DND-41 (cell line): ENCODE measurements at regions not wholly inside any gene's neighbourhood (a gene's known extent, or its start where the extent isn't known, plus 50 kb on each side); places are given as distances from the start of the nearest gene placed in this dataset.
"Not testable (repeated sequence)": the region's sequence is repeated elsewhere in the genome, so short reads cannot be mapped to it uniquely, and the experiment has no call there.

ENCODE experiments used
- ATAC-seq: fragments of 200-7000 bp; cut with Tn5 transposase; 3 replicates; pipeline ENCODE4 v1.9.1; 2021; ENCODE audit warnings: low read depth; ENCODE audit not compliant: insufficient read depth
- DNase-seq: peaks from one replicate; pipeline ENCODE4 v3.0.0-alpha.2; 2020
- H2AFZ ChIP-seq: 2 replicates; pipeline ENCODE4 v1.6.0; 2012; ENCODE audit warnings: low read depth, low read length
- H3K27ac ChIP-seq: 2 replicates; pipeline ENCODE4 v1.5.1; 2012; ENCODE audit warnings: low read length, inconsistent platforms
- H3K27me3 ChIP-seq: fragments of 200-600 bp; sonication (generic); 2 replicates; pipeline ENCODE4 v1.6.0; 2012; ENCODE audit warnings: low read length, mild to moderate bottlenecking, inconsistent platforms; ENCODE audit not compliant: insufficient read depth, poor library complexity
- H3K36me3 ChIP-seq: 2 replicates; pipeline ENCODE4 v1.5.1; 2012; ENCODE audit warnings: low read length, inconsistent platforms; ENCODE audit not compliant: insufficient read depth
- H3K4me1 ChIP-seq: 2 replicates; pipeline ENCODE4 v1.5.1; 2012; ENCODE audit warnings: mild to moderate bottlenecking, low read length; ENCODE audit not compliant: insufficient read depth
- H3K4me2 ChIP-seq: 2 replicates; pipeline ENCODE4 v1.6.0; 2012; ENCODE audit warnings: mild to moderate bottlenecking, moderate library complexity, low read length, inconsistent platforms; ENCODE audit not compliant: insufficient read depth
- H3K4me3 ChIP-seq, 2 experiments: fragments of 200-600 bp in 1 of 2; shearing (Covaris generic) in 1 of 2; 2 replicates each; pipeline ENCODE4 v1.5.1; 2012 to 2016; ENCODE audit warnings: inconsistent platforms in 2 of 2, low read length in 2 of 2, mild to moderate bottlenecking in 2 of 2, low read depth in 1 of 2, moderate library complexity in 1 of 2
- H3K79me2 ChIP-seq: 2 replicates; pipeline ENCODE4 v1.6.0; 2012; ENCODE audit warnings: low read length, inconsistent platforms; ENCODE audit not compliant: insufficient read depth
- H3K9ac ChIP-seq: 2 replicates; pipeline ENCODE4 v1.6.0; 2012; ENCODE audit warnings: low read depth, mild to moderate bottlenecking, inconsistent platforms, low read length, moderate library complexity
- H3K9me3 ChIP-seq: 2 replicates; pipeline ENCODE4 v1.5.1; 2012; ENCODE audit warnings: low read length, moderate library complexity, mild to moderate bottlenecking, inconsistent platforms; ENCODE audit not compliant: insufficient read depth, severe bottlenecking
- H4K20me1 ChIP-seq: 2 replicates; pipeline ENCODE4 v1.6.0; 2012; ENCODE audit warnings: low read length; ENCODE audit not compliant: insufficient read depth
- EZH2 ChIP-seq: IDR thresholded peaks from 3 replicates; pipeline ENCODE4 v1.6.1; 2012; ENCODE audit warnings: borderline replicate concordance, low read depth, mild to moderate bottlenecking, moderate library complexity, low read length, inconsistent platforms; ENCODE audit not compliant: severe bottlenecking
- TF ChIP-seq, protein P1 (sequence below): IDR thresholded peaks from 2 replicates; pipeline ENCODE4 v1.5.1; 2012; ENCODE audit warnings: borderline replicate concordance, low read length, moderate library complexity, mild to moderate bottlenecking; ENCODE audit not compliant: poor library complexity, severe bottlenecking; ENCODE audit errors: extremely low read depth

DNA sequence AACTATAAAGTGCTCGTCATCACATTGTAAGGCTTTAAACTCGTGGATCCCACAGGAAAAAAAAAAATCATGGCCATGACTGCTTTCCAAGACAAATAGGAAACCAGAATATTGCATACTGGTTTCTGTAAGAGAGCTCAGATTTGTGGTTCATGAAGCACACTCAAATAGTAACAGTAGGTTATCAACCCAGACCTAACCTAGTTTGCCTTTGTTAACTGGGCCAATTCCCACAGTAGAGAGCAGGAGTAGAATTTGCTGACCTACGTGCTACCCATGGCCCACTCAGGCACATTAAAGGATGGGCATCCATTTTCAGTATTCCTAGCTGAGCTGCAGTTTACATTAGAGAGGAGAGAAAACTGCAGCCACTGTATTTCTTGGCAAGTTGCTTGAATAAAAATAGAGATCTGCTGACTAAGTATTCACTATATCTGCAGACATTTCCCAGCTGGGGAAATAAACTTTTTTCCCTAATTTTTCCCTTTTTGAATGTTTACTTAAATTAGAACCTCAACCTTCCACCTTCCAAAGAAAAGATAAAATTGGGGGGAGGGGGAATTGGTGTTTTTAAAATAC, 218.5 kb downstream of the SPANXN3 start:
- TF ChIP-seq EZH2: no peak
- TF ChIP-seq, protein P1, sequence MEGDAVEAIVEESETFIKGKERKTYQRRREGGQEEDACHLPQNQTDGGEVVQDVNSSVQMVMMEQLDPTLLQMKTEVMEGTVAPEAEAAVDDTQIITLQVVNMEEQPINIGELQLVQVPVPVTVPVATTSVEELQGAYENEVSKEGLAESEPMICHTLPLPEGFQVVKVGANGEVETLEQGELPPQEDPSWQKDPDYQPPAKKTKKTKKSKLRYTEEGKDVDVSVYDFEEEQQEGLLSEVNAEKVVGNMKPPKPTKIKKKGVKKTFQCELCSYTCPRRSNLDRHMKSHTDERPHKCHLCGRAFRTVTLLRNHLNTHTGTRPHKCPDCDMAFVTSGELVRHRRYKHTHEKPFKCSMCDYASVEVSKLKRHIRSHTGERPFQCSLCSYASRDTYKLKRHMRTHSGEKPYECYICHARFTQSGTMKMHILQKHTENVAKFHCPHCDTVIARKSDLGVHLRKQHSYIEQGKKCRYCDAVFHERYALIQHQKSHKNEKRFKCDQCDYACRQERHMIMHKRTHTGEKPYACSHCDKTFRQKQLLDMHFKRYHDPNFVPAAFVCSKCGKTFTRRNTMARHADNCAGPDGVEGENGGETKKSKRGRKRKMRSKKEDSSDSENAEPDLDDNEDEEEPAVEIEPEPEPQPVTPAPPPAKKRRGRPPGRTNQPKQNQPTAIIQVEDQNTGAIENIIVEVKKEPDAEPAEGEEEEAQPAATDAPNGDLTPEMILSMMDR: no peak
- H3K27ac ChIP-seq: no peak overlapping the region
- no peak for ATAC-seq
- H4K20me1 ChIP-seq: no peaks in the 10 kb centered on the region
- H3K4me2 ChIP-seq: no peak overlapping the region
- H3K79me2 ChIP-seq: no peaks in the 10 kb centered on the region
- H3K9ac ChIP-seq: no peak overlapping the region
- no peak for DNase-seq
- H3K9me3 ChIP-seq: no peaks in the 10 kb centered on the region
- H3K4me1 ChIP-seq: no peaks in the 10 kb centered on the region
- no peak overlapping the region for H3K4me3 ChIP-seq
- H3K36me3 ChIP-seq: no peaks in the 10 kb centered on the region
- no peaks in the 10 kb centered on the region for H3K27me3 ChIP-seq
- H2AFZ ChIP-seq: no peak overlapping the region

DNA sequence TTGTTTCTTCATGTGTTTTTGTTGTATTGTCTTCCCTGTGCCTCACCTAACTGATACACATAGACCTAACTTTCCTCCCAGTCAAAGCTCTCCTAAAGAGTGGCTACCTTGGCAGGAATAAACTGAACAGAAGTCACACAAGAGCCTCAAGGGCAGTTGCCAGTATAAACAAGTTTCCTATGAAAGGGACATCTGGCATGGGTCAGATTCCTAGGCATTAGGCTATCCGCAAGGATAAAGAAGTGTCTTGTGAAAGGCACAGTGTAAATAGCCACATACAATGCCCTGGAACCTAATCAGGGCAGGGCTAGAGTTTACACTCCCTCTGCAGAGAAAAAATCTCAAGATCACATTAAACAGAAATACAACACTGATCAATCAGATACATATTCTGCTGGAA, 220.8 kb downstream of the SPANXN3 start:
- no peak overlapping the region for H3K4me2 ChIP-seq
- ATAC-seq (no peak), DNase-seq (no peak)
- H3K4me3 ChIP-seq: no peak overlapping the region
- H3K36me3 ChIP-seq: no peaks in the 10 kb centered on the region
- H3K9me3 ChIP-seq: no peaks in the 10 kb centered on the region
- H3K9ac ChIP-seq: no peak overlapping the region
- H3K27me3 ChIP-seq: no peaks in the 10 kb centered on the region
- H2AFZ ChIP-seq: no peak overlapping the region
- TF ChIP-seq, protein P1: no peak
- TF ChIP-seq EZH2: no peak
- no peak overlapping the region for H3K27ac ChIP-seq
- no peaks in the 10 kb centered on the region for H4K20me1 ChIP-seq
- H3K79me2 ChIP-seq: no peaks in the 10 kb centered on the region
- no peaks in the 10 kb centered on the region for H3K4me1 ChIP-seq

DNA sequence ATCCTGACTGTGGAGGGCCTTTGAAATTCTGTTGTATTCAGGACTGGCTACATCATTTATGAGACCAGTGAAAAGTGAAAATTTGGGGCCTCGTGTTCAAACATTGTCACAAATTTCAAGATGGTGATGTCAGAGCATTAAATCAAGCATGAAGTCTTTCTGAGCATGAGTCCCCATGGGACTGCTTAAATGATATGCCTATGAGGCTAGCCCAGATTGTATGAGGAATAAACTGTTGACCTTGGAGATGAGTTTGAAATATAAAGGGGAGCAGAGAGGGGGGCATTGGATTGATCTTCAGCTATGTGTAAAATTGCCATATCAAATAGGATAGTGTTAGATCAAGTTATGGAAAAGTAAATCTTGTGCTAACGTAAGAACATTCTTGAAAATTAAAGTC, 230.0 kb downstream of the SPANXN3 start:
- DNase-seq (no peak), ATAC-seq (no peak)
- H3K36me3 ChIP-seq: no peaks in the 10 kb centered on the region
- no peaks in the 10 kb centered on the region for H3K4me1 ChIP-seq
- no peaks in the 10 kb centered on the region for H3K79me2 ChIP-seq
- no peak overlapping the region for H2AFZ ChIP-seq
- TF ChIP-seq EZH2: no peak
- TF ChIP-seq, protein P1: no peak
- no peak overlapping the region for H3K4me2 ChIP-seq
- H3K27me3 ChIP-seq: no peaks in the 10 kb centered on the region
- no peaks in the 10 kb centered on the region for H3K9me3 ChIP-seq
- no peak overlapping the region for H3K27ac ChIP-seq
- no peaks in the 10 kb centered on the region for H4K20me1 ChIP-seq
- H3K4me3 ChIP-seq: no peak overlapping the region
- H3K9ac ChIP-seq: no peak overlapping the region

DNA sequence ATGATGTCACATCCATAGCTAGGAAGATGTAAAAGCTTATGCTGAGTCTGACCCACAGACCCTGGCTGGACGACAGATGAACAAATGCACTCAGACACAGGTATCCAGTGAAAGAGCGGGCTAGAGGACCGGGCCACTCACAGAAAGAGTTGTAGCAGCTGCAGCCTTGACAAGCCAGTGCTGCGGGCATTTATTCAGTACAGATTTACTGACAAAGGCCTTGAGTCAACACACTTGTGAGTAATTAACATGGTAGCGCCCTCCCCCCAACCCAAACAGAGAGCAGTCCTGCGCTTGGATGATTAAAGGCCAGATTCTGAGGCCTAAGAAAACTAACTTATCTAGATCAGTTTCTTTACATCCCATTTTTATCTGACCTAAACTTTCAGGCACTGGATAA, 244.6 kb downstream of the SPANXN4 start:
- Histone ChIP-seq H3K27me3 (no peaks in the 10 kb centered on the region), H3K9ac (no peak overlapping the region), H3K27ac (no peak overlapping the region), H2AFZ (no peak overlapping the region), H3K4me2 (no peak overlapping the region), H4K20me1 (no peaks in the 10 kb centered on the region), H3K9me3 (no peaks in the 10 kb centered on the region), H3K79me2 (no peaks in the 10 kb centered on the region), H3K4me1 (no peaks in the 10 kb centered on the region), H3K36me3 (no peaks in the 10 kb centered on the region), H3K4me3 (no peak overlapping the region)
- DNase-seq: no peak
- no peak for ATAC-seq
- TF ChIP-seq, protein P1: no peak
- no peak for TF ChIP-seq EZH2

DNA sequence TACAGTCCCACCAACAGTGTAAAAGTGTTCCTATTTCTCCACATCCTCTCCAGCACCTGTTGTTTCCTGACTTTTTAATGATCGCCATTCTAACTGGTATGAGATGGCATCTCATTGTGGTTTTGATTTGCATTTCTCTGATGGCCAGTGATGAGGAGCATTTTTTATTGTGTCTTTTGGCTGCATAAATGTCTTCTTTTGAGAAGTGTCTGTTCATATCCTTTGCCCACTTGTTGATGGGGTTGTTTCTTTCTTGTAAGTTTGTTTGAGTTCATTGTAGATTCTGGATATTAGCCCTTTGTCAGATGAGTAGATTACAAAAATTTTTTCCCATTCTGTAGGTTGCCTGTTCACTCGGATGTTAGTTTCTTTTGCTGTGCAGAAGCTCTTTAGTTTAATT, 218.9 kb downstream of the SPANXN4 start:
- H3K9me3 ChIP-seq, H3K9ac ChIP-seq, H3K36me3 ChIP-seq, H3K4me3 ChIP-seq, H3K4me1 ChIP-seq, ATAC-seq, DNase-seq, H3K4me2 ChIP-seq, H4K20me1 ChIP-seq, H3K79me2 ChIP-seq, H3K27me3 ChIP-seq, H2AFZ ChIP-seq, H3K27ac ChIP-seq: not testable (repeated sequence)
